H1 (cell line): ENCODE measurements at regions not wholly inside any gene's neighbourhood (a gene's known extent, or its start where the extent isn't known, plus 50 kb on each side); places are given as distances from the start of the nearest gene placed in this dataset.

ENCODE experiments used
- BACH1 ChIP-seq: IDR thresholded peaks from 2 replicates; pipeline ENCODE4 v1.6.1; 2012; ENCODE audit warnings: low read length, improper control_type of control experiment
- CHD1 ChIP-seq: IDR thresholded peaks from 2 replicates; pipeline ENCODE4 v1.6.1; 2012; ENCODE audit warnings: low read depth, low read length, improper control_type of control experiment
- CHD7 ChIP-seq: fragments of 300-600 bp; sonication (generic); IDR thresholded peaks from 2 replicates; pipeline ENCODE4 v1.7.1; 2012; ENCODE audit warnings: low read length, moderate library complexity, mild to moderate bottlenecking, inconsistent platforms; ENCODE audit not compliant: insufficient replicate concordance
- GABPA ChIP-seq: IDR thresholded peaks from 2 replicates; pipeline ENCODE4 v1.6.1; 2011; ENCODE audit warnings: mild to moderate bottlenecking, low read length, moderate library complexity, borderline replicate concordance; ENCODE audit not compliant: insufficient read depth
- HDAC2 ChIP-seq, 2 experiments: fragments of 300-600 bp in 1 of 2; sonication (generic) in 1 of 2; IDR thresholded peaks; 2 replicates each; pipeline ENCODE4 v1.6.1; 2011 to 2012; ENCODE audit warnings: low read depth in 2 of 2, low read length in 2 of 2, mild to moderate bottlenecking in 2 of 2, moderate library complexity in 2 of 2, borderline replicate concordance in 1 of 2, inconsistent platforms in 1 of 2
- MAFK ChIP-seq: IDR thresholded peaks from 2 replicates; pipeline ENCODE4 v1.6.1; 2012; ENCODE audit warnings: low read depth, mild to moderate bottlenecking, improper control_type of control experiment, low read length
- POLR2A ChIP-seq, 2 experiments: IDR thresholded peaks; 1 replicate in 1 of 2; 2 replicates in 1 of 2; pipeline ENCODE4 v1.6.1; 2011; ENCODE audit warnings: low read depth in 2 of 2, low read length in 2 of 2, mild to moderate bottlenecking in 2 of 2; ENCODE audit errors: control extremely low read depth in 1 of 2
- RFX5 ChIP-seq: IDR thresholded peaks from 2 replicates; pipeline ENCODE4 v1.6.1; 2011; ENCODE audit warnings: low read depth, low read length, improper control_type of control experiment, borderline replicate concordance
- RXRA ChIP-seq: IDR thresholded peaks from 2 replicates; pipeline ENCODE4 v1.6.1; 2011; ENCODE audit warnings: low read depth, mild to moderate bottlenecking, low read length, moderate library complexity; ENCODE audit not compliant: insufficient read depth
- SP4 ChIP-seq: IDR thresholded peaks from 2 replicates; pipeline ENCODE4 v1.6.1; 2012; ENCODE audit warnings: low read length, inconsistent platforms

- TF ChIP-seq CHD7, result no peak
- no peak for TF ChIP-seq HDAC2 (IDR thresholded peaks at IDR 0.05; ENCODE audit: borderline replicate concordance in 1 of 2, low read depth in 2 of 2, low read length in 2 of 2)
- TF ChIP-seq GABPA, result no peak
- no peak for TF ChIP-seq RXRA
- no peak for TF ChIP-seq SP4
- TF ChIP-seq CHD1, result no peak
- no peak for TF ChIP-seq RFX5
- no peak for TF ChIP-seq BACH1
- no peak for TF ChIP-seq MAFK
- TF ChIP-seq POLR2A (IDR thresholded peaks at IDR 0.05; ENCODE audit: control extremely low read depth in 1 of 2, low read depth in 2 of 2, low read length in 2 of 2), result no peak
These were observed 294.9 kb upstream of the CYRIA start (continued) for GRCh38 chr2:16960579-16960978.
